Parathyroid adenoma (tissue), 2 donors: ENCODE measurements at regions not wholly inside any gene's neighbourhood (a gene's known extent, or its start where the extent isn't known, plus 50 kb on each side); places are given as distances from the start of the nearest gene placed in this dataset.

Source experiments
- H2AFZ ChIP-seq: fragments of 300-600 bp; sonication (generic); one replicate; pipeline ENCODE4 v1.7.0; 2017; ENCODE audit warnings: antibody characterized with exemption, mild to moderate bottlenecking
- H3K27ac ChIP-seq: fragments of 300-600 bp; sonication (generic); one replicate; pipeline ENCODE4 v1.7.0; 2017
- H3K27me3 ChIP-seq: fragments of 300-600 bp; sonication (generic); one replicate; pipeline ENCODE4 v1.7.0; 2017; ENCODE audit warnings: low read length; ENCODE audit not compliant: control insufficient read depth, insufficient read depth
- H3K36me3 ChIP-seq: fragments of 300-600 bp; sonication (generic); one replicate; pipeline ENCODE4 v1.7.0; 2017; ENCODE audit warnings: low read length; ENCODE audit not compliant: control insufficient read depth, insufficient read depth
- H3K4me1 ChIP-seq: fragments of 300-600 bp; sonication (generic); one replicate; pipeline ENCODE4 v1.7.0; 2017; ENCODE audit warnings: control low read depth
- H3K4me2 ChIP-seq: fragments of 300-600 bp; sonication (generic); one replicate; pipeline ENCODE4 v1.7.0; 2017; ENCODE audit warnings: low read length
- H3K4me3 ChIP-seq: fragments of 300-600 bp; sonication (generic); one replicate; pipeline ENCODE4 v1.7.0; 2017; ENCODE audit warnings: low read depth, low read length
- H3K79me2 ChIP-seq: fragments of 300-600 bp; sonication (generic); one replicate; pipeline ENCODE4 v1.7.0; 2017; ENCODE audit warnings: control low read depth
- H3K9ac ChIP-seq: fragments of 300-600 bp; sonication (generic); one replicate; pipeline ENCODE4 v1.7.0; 2017; ENCODE audit warnings: mild to moderate bottlenecking
- H3K9me3 ChIP-seq: fragments of 300-600 bp; sonication (generic); one replicate; pipeline ENCODE4 v1.7.0; 2017; ENCODE audit warnings: low read length; ENCODE audit not compliant: control insufficient read depth
- TF ChIP-seq, protein P1 (sequence below): fragments of 300-600 bp; sonication (generic); IDR thresholded peaks from one replicate; pipeline ENCODE4 v1.7.0; 2017; ENCODE audit warnings: antibody characterized with exemption, mild to moderate bottlenecking
- donor health status: primary hyperparathyroidism.

DNA sequence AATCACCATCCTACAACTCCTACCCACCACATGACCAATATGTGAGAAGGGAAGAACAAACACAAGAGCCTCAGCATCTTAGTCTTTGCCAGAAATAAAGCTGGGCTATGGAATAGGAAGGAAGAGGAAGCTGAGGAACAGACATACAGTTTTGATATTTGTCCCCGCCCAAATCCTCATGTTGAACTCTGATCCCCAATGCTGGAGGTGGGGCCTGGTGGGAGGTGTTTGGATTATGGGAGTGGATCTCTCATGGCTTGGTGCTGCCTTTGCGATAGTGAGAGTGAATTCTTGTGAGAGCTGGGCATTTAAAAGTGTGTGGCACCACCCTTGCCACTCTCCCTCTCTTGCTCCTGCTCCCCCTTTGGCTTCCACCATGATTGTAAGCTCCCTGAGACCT, 52.4 kb upstream of the NLK start:
- TF ChIP-seq, protein P1, sequence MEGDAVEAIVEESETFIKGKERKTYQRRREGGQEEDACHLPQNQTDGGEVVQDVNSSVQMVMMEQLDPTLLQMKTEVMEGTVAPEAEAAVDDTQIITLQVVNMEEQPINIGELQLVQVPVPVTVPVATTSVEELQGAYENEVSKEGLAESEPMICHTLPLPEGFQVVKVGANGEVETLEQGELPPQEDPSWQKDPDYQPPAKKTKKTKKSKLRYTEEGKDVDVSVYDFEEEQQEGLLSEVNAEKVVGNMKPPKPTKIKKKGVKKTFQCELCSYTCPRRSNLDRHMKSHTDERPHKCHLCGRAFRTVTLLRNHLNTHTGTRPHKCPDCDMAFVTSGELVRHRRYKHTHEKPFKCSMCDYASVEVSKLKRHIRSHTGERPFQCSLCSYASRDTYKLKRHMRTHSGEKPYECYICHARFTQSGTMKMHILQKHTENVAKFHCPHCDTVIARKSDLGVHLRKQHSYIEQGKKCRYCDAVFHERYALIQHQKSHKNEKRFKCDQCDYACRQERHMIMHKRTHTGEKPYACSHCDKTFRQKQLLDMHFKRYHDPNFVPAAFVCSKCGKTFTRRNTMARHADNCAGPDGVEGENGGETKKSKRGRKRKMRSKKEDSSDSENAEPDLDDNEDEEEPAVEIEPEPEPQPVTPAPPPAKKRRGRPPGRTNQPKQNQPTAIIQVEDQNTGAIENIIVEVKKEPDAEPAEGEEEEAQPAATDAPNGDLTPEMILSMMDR, result no peak
- H3K4me1 ChIP-seq, result peaks cover 6% of the 10 kb centered on the region
- H2AFZ ChIP-seq, result no peak overlapping the region
- H3K36me3 ChIP-seq, result no peaks in the 10 kb centered on the region
- H3K9me3 ChIP-seq, result no peaks in the 10 kb centered on the region
- H3K79me2 ChIP-seq, result no peaks in the 10 kb centered on the region
- no peaks in the 10 kb centered on the region for H3K27me3 ChIP-seq
- no peak overlapping the region for H3K4me2 ChIP-seq
- H3K4me3 ChIP-seq, result no peak overlapping the region
- H3K9ac ChIP-seq, result no peak overlapping the region
- H3K27ac ChIP-seq, result no peak overlapping the region

DNA sequence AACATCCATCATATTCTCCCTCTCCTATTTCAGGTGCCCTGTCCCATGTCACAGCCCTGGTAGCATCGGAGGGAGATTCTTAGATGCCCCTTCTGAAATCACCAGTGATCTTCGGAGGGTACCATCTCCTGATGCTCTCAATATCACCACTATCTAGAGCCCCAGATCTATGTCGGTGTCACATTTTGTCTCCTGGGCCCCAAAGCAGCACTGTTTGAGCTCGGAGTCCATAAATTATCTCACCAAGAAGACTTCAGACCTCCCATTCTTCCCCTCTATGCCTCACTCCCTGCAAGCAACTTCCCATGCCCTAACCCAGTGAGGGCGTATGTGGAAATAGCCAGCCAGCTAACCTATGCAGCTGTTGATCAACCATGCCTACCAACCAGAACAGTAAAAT, 51.5 kb upstream of the NLK start:
- TF ChIP-seq, protein P1, result no peak
- no peak overlapping the region for H3K4me3 ChIP-seq
- no peaks in the 10 kb centered on the region for H3K36me3 ChIP-seq
- H2AFZ ChIP-seq, result no peak overlapping the region
- H3K27ac ChIP-seq, result no peak overlapping the region
- no peak overlapping the region for H3K9ac ChIP-seq
- H3K79me2 ChIP-seq, result no peaks in the 10 kb centered on the region
- no peak overlapping the region for H3K4me2 ChIP-seq
- H3K9me3 ChIP-seq, result no peaks in the 10 kb centered on the region
- no peaks in the 10 kb centered on the region for H3K27me3 ChIP-seq
- H3K4me1 ChIP-seq, result peaks cover 13% of the 10 kb centered on the region

DNA sequence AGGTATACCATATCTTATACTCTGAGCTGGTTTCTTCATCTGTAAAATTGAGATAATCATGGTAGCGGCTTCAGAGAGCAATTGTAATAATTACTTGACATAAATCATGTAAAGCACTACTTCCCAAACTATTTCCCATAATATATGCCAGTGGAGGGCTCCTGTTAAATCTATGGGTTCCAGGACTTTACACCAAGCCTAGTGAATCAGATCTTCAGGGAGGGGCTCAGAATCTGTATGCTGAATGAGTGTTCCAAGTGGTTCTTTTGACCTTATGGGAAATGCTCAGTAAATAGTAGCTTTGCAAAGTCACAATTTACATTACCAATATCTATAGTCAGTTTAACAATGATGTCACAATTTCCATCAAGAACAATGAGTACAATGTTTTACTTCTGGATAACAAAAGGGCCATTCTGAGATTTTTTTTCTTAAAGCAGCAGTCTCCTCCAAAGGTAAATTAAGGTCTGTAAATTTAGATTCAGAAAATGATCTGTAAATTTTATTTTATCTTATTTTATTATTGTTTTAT, 50.9 kb upstream of the NLK start:
- Histone ChIP-seq H2AFZ (no peak overlapping the region), H3K4me1 (peaks cover 17% of the 10 kb centered on the region), H3K79me2 (no peaks in the 10 kb centered on the region), H3K9ac (no peak overlapping the region), H3K36me3 (no peaks in the 10 kb centered on the region), H3K27ac (no peak overlapping the region), H3K9me3 (no peaks in the 10 kb centered on the region), H3K4me3 (no peak overlapping the region), H3K4me2 (no peak overlapping the region), H3K27me3 (no peaks in the 10 kb centered on the region)
- TF ChIP-seq, protein P1, result no peak
